Smooth muscle cell (in vitro differentiated cells): ENCODE measurements at regions not wholly inside any gene's neighbourhood (a gene's known extent, or its start where the extent isn't known, plus 50 kb on each side); places are given as distances from the start of the nearest gene placed in this dataset.

Experiments used
- DNase-seq: peaks from one replicate; lab custom pipeline; 2025; ENCODE audit not compliant: unreplicated experiment; lab: John Stamatoyannopoulos, UW
- H2AFZ ChIP-seq: fragments of 200-600 bp; sonication (generic); 2 replicates; pipeline ENCODE4 v1.6.0; 2016; ENCODE audit warnings: antibody characterized with exemption, low read depth, mild to moderate bottlenecking
- H3F3A ChIP-seq: fragments of 200-600 bp; sonication (generic); 2 replicates; pipeline ENCODE4 v1.6.0; 2017; ENCODE audit warnings: antibody characterized with exemption, low read depth
- H3K27ac ChIP-seq: fragments of 200-600 bp; sonication (generic); 2 replicates; pipeline ENCODE4 v1.5.1; 2016; ENCODE audit warnings: low read depth, mild to moderate bottlenecking
- H3K27me3 ChIP-seq: fragments of 200-600 bp; sonication (generic); 2 replicates; pipeline ENCODE4 v1.6.1; 2016; ENCODE audit warnings: low read depth, mild to moderate bottlenecking
- H3K36me3 ChIP-seq: fragments of 200-600 bp; sonication (generic); 2 replicates; pipeline ENCODE4 v1.5.1; 2016; ENCODE audit warnings: low read depth
- H3K4me1 ChIP-seq: fragments of 200-600 bp; sonication (generic); 2 replicates; pipeline ENCODE4 v1.5.1; 2016; ENCODE audit warnings: low read depth
- H3K4me2 ChIP-seq: fragments of 200-600 bp; sonication (generic); 2 replicates; pipeline ENCODE4 v1.6.0; 2016; ENCODE audit warnings: mild to moderate bottlenecking
- H3K4me3 ChIP-seq: fragments of 200-600 bp; sonication (generic); 2 replicates; pipeline ENCODE4 v1.5.1; 2016; ENCODE audit warnings: mild to moderate bottlenecking
- H3K79me2 ChIP-seq: fragments of 200-600 bp; sonication (generic); 2 replicates; pipeline ENCODE4 v1.6.0; 2016; ENCODE audit warnings: low read depth, mild to moderate bottlenecking
- H3K9ac ChIP-seq: fragments of 200-600 bp; sonication (generic); 2 replicates; pipeline ENCODE4 v1.6.0; 2016; ENCODE audit warnings: low read depth
- H3K9me3 ChIP-seq: fragments of 200-600 bp; sonication (generic); replicated peaks from 2 replicates; pipeline ENCODE4 v1.5.1; 2016; ENCODE audit warnings: low read depth
- H4K20me1 ChIP-seq: fragments of 200-600 bp; sonication (generic); 2 replicates; pipeline ENCODE4 v1.6.0; 2016; ENCODE audit warnings: low read depth
- CTCF ChIP-seq: fragments of 200-600 bp; sonication (generic); IDR thresholded peaks from 2 replicates; pipeline ENCODE4 v1.5.1; 2017; ENCODE audit warnings: borderline replicate concordance, mild to moderate bottlenecking, antibody characterized with exemption; ENCODE audit not compliant: insufficient read depth, poor library complexity, severe bottlenecking
- WGBS: methylation state at CpG from one replicate; pipeline ENCODE4 v1.1.7; 2016; ENCODE audit warnings: low lambda C conversion rate; 5-methylcytosine and 5-hydroxymethylcytosine counted together

- no peak overlapping the region for H3K9ac ChIP-seq
- H3K9me3 ChIP-seq = no peaks in the 10 kb centered on the region
- 73% methylated on average over 5 of the region's 5 CpGs for WGBS
- no peaks in the 10 kb centered on the region for H4K20me1 ChIP-seq
- no peak for TF ChIP-seq CTCF
- H3K27ac ChIP-seq = no peak overlapping the region
- H3K36me3 ChIP-seq = no peaks in the 10 kb centered on the region
- no peak overlapping the region for H3K4me2 ChIP-seq
- H3F3A ChIP-seq = no peaks in the 10 kb centered on the region
- no peaks in the 10 kb centered on the region for H3K27me3 ChIP-seq
- H3K4me3 ChIP-seq = no peak overlapping the region
- no peaks in the 10 kb centered on the region for H3K4me1 ChIP-seq
- H3K79me2 ChIP-seq = no peaks in the 10 kb centered on the region
- no peak overlapping the region for H2AFZ ChIP-seq
- DNase-seq = no peak
Measured at GRCh38 chr5:4832471-4832870, 307.7 kb upstream of the ADAMTS16 start.

GRCh38 chr5:4833104-4833738 lies 306.9 kb upstream of the ADAMTS16 start:
- TF ChIP-seq CTCF = no peak
- Histone ChIP-seq H4K20me1 (no peaks in the 10 kb centered on the region), H3K9me3 (no peaks in the 10 kb centered on the region), H3K9ac (no peak overlapping the region), H3K36me3 (no peaks in the 10 kb centered on the region), H3K4me2 (no peak overlapping the region), H3K27me3 (no peaks in the 10 kb centered on the region), H3K27ac (no peak overlapping the region), H3F3A (no peaks in the 10 kb centered on the region), H2AFZ (no peak overlapping the region), H3K79me2 (no peaks in the 10 kb centered on the region), H3K4me3 (no peak overlapping the region), H3K4me1 (no peaks in the 10 kb centered on the region)
- WGBS = 91% methylated on average over 4 of the region's 4 CpGs
- no peak for DNase-seq

GRCh38 chr5:4837489-4838058 lies 302.6 kb upstream of the ADAMTS16 start:
- no peaks in the 10 kb centered on the region for H3K36me3 ChIP-seq
- no peaks in the 10 kb centered on the region for H3F3A ChIP-seq
- H3K9me3 ChIP-seq = no peaks in the 10 kb centered on the region
- H3K4me1 ChIP-seq = no peaks in the 10 kb centered on the region
- no peak overlapping the region for H2AFZ ChIP-seq
- no peak for TF ChIP-seq CTCF
- no peak overlapping the region for H3K4me2 ChIP-seq
- no peak overlapping the region for H3K9ac ChIP-seq
- H4K20me1 ChIP-seq = no peaks in the 10 kb centered on the region
- H3K27me3 ChIP-seq = no peaks in the 10 kb centered on the region
- DNase-seq = no peak
- H3K4me3 ChIP-seq = no peak overlapping the region
- H3K27ac ChIP-seq = no peak overlapping the region
- WGBS = 95% methylated on average over 28 of the region's 28 CpGs
- H3K79me2 ChIP-seq = no peaks in the 10 kb centered on the region

- no peaks in the 10 kb centered on the region for H3K9me3 ChIP-seq
- H2AFZ ChIP-seq = no peak overlapping the region
- TF ChIP-seq CTCF = no peak
- H3K4me1 ChIP-seq = no peaks in the 10 kb centered on the region
- H4K20me1 ChIP-seq = no peaks in the 10 kb centered on the region
- WGBS = 85% methylated on average over 3 of the region's 3 CpGs
- DNase-seq = no peak
- H3K79me2 ChIP-seq = no peaks in the 10 kb centered on the region
- H3K27ac ChIP-seq = no peak overlapping the region
- no peak overlapping the region for H3K4me2 ChIP-seq
- no peaks in the 10 kb centered on the region for H3F3A ChIP-seq
- no peak overlapping the region for H3K4me3 ChIP-seq
- H3K9ac ChIP-seq = no peak overlapping the region
- H3K27me3 ChIP-seq = no peaks in the 10 kb centered on the region
- no peaks in the 10 kb centered on the region for H3K36me3 ChIP-seq
Measured at GRCh38 chr5:4845221-4845620, 294.9 kb upstream of the ADAMTS16 start.
